Choroid plexus epithelial cell (primary cell): ENCODE measurements at regions not wholly inside any gene's neighbourhood (a gene's known extent, or its start where the extent isn't known, plus 50 kb on each side); places are given as distances from the start of the nearest gene placed in this dataset.

Experiments
- DNase-seq: peaks from one replicate; pipeline ENCODE4 v3.0.0-alpha.2; 2010; ENCODE audit warnings: low read depth
- H3K4me3 ChIP-seq: 2 replicates; pipeline ENCODE4 v1.5.1; 2011; ENCODE audit warnings: low read depth, mild to moderate bottlenecking, control low read depth, low read length, moderate library complexity
- TF ChIP-seq, protein P1 (sequence below): conservative IDR thresholded peaks from 2 replicates; pipeline ENCODE4 v1.5.1; 2011; ENCODE audit warnings: low read depth, mild to moderate bottlenecking, control low read depth, inconsistent platforms, low read length, moderate library complexity

DNA sequence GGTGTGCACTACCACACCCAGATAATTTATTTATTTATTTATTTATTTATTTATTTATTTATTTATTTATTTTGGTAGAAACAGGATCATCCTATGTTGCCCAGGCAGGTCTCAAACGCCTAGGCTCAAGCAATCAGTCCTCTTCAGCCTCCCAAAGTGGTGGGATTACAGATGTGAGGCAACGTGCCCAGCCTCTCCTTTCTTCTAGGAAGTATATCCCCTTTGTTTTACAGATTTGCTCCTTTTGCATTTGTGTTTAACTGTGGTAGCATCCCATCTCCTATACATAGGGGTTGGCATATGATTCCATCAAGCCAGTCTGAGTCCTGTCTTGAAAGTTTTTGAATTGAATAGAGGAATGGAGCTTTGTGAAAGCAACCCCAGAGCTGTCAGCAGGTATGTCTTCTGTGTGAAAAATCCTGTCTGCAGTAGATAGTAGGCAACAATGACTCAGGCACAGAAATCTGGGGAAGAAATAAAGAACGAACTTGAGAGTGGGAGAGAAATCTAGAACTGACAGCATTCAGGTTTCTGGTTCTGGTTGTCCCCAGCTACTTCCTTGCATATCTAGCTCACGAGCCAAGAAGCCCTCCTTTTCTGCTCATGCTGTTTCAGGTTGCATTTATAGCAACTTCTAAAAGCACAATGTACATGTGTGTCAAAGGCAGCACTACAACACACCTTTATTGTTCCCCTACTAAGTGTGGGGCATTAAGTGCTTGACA lies 113.7 kb upstream of the LSM6 start:
- TF ChIP-seq, protein P1, sequence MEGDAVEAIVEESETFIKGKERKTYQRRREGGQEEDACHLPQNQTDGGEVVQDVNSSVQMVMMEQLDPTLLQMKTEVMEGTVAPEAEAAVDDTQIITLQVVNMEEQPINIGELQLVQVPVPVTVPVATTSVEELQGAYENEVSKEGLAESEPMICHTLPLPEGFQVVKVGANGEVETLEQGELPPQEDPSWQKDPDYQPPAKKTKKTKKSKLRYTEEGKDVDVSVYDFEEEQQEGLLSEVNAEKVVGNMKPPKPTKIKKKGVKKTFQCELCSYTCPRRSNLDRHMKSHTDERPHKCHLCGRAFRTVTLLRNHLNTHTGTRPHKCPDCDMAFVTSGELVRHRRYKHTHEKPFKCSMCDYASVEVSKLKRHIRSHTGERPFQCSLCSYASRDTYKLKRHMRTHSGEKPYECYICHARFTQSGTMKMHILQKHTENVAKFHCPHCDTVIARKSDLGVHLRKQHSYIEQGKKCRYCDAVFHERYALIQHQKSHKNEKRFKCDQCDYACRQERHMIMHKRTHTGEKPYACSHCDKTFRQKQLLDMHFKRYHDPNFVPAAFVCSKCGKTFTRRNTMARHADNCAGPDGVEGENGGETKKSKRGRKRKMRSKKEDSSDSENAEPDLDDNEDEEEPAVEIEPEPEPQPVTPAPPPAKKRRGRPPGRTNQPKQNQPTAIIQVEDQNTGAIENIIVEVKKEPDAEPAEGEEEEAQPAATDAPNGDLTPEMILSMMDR = no peak
- no peak for DNase-seq
- H3K4me3 ChIP-seq = no peak overlapping the region

DNA sequence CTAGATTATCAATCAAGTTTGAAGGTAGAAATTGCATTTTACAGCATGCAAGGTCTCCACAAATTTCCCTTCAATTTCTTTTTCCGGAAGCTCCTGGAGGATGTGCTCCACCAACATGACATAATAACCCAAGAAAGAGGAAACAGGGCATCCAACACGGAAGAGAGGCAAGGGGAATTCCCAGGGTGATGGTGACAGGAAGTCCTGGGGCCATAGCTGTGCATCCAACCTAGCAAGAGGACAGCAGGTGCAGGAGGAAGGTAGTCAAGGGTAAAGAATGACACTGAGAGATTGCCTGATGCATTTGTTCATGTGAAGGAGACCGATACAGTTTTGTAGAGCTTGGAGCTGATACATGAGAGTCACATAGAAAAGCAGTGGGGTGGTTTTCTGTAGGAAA lies 115.7 kb upstream of the LSM6 start:
- no peak overlapping the region for H3K4me3 ChIP-seq
- TF ChIP-seq, protein P1 = no peak
- no peak for DNase-seq

DNA sequence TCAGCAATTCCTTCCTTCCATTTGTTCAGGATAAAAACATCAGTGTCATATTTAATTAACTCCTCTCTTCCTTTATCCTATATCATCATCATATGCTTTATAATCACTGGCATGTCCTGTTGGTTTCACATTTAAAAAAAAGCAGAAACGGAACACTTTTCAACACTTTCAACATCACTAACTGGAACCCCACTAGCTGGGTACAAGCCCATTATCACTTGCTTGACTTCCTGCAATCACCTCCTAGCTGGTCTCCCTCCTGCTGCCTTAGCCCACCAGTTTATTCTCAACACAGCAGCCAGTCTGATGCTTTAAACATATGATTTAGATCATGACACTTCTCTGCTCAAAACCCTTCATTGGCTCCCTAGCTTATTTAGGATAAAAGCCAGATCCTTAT lies 116.4 kb upstream of the LSM6 start:
- no peak overlapping the region for H3K4me3 ChIP-seq
- no peak for DNase-seq

DNA sequence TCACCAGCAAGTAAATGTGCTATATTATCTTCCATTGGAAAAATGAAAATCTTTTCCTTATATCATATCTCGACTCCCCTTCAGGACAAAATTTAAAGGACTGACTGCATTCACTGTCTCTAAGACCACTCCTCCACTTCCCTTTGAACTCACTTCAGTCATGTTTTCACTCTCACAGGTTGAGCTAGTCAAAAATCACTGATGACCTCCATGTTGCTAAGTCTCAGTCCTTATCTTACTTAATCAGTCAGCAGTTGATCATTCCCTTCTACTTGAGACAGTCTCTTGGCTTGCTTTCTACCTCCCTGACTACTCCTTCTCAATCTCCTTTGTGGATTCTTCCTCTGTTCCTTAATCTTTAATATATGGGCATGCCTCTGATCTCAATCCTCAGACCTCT lies 117.0 kb upstream of the LSM6 start:
- no peak overlapping the region for H3K4me3 ChIP-seq
- TF ChIP-seq, protein P1 = no peak
- DNase-seq = no peak

More for the DNA sequence above, 116.4 kb upstream of the LSM6 start:
- TF ChIP-seq, protein P1 = no peak

DNA sequence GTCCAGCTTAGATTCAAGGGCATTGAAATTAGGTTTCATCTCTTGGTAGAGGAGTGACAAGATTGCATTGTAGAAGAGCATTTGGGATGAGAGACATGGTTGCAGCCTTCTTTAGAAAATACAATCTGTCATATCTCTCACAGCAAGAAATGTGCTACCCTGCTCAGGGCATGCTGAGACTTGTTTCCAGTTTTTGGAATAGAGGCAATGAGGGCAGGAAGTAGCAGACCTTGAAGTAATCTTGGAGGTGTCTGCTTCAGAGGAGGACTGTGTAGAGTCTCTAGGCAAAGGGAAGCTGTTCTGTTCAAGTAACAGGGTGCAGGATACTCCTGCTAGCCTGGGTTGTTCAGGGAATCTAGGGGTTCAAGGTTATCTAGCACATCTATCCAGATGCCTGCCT lies 116.1 kb upstream of the ZNF827 start:
- TF ChIP-seq, protein P1 = no peak
- H3K4me3 ChIP-seq = no peak overlapping the region
- no peak for DNase-seq

DNA sequence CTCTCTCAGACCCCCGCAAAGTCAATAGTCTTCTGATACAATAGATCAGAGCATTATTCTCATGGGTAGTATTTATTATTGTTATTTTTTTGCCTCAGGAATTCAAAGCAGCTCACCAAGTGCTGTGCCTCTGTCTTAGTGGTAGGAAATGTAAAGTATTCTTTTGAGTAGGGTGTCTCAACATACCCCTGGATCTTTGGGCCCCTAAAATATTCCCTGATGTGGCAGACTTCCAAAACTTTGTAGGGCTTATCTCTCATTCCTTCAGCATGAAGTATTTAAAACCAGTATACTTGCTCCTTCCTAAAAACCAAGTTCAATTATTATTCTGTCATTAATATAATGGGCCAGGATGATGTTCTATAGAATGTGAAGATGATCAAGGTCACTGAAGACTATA lies 115.3 kb upstream of the ZNF827 start:
- peak; percentile 36 for DNase-seq
- no peak overlapping the region for H3K4me3 ChIP-seq
- TF ChIP-seq, protein P1 = no peak

DNA sequence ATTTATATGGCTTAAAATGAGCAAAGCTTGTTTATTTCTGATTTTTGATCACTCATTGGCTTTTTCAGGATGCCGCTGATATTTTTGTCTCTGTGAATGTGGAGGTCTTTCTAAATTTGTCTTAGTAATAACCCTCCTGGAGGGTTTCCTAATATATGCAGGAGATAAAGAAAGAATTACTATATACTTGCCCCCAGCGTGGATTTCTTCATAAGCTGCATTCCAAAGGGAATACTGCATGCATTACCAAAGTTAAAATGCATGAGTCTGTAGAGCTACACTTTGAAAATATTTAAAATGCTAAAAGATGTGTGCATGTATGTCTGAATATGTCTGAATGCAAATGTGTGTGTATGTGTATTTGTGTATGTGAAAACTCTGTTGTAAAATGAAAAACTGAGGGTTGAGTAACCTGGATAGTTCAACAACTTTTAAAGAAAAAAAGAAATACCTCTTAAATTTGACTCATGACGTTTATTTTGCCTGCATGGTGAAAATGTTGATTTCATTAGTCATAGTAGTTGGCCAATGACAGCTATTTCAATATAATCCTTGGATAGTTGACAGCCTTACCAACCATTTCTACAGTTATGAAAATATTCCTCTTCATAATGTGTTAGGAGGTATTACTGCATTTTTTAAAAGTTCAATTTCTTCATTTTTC lies 113.2 kb upstream of the ZNF827 start:
- H3K4me3 ChIP-seq = no peak overlapping the region
- DNase-seq = peak; percentile 82
- TF ChIP-seq, protein P1 = no peak
